GM18520 (cell line): ENCODE measurements at regions not wholly inside any gene's neighbourhood (a gene's known extent, or its start where the extent isn't known, plus 50 kb on each side); places are given as distances from the start of the nearest gene placed in this dataset.
"Not testable (repeated sequence)": the region's sequence is repeated elsewhere in the genome, so short reads cannot be mapped to it uniquely, and the experiment has no call there.

Experiments used
- ATAC-seq: cut with Tn5 transposase; IDR thresholded peaks from one replicate; pipeline ENCODE4 v1.9.1; 2021; ENCODE audit not compliant: unreplicated experiment

- ATAC-seq, result no peak
Observed at GRCh38 chrX:147468600-147468999, 443.1 kb upstream of the FMR1 start.

- ATAC-seq, result no peak
Observed at GRCh38 chrX:147476008-147476407, 435.7 kb upstream of the FMR1 start.

DNA sequence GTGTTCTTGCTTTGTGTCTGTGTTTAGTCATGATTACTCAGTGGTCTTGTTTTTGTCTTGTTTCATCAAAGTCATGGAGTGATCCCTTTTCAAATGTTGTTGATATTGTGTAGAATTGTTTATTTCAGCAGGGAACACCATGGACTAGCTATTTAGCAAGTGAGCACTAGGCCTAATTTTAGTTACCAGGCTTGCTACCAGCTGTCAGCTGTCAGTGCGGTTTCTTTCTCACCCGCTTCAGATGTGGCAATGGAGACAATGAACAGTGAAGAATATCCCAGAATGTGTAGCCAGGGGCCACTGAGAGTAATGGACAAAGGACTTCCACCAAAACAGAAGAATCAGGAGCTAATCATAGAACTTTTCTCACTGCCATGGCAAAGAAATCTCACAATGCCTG is 432.8 kb upstream of the FMR1 start:
- ATAC-seq, result no peak

- no peak for ATAC-seq
Observed at GRCh38 chrX:147485207-147485606, 426.5 kb upstream of the FMR1 start.

GRCh38 chrX:147494365-147494764 is 417.4 kb upstream of the FMR1 start:
- ATAC-seq, result no peak

DNA sequence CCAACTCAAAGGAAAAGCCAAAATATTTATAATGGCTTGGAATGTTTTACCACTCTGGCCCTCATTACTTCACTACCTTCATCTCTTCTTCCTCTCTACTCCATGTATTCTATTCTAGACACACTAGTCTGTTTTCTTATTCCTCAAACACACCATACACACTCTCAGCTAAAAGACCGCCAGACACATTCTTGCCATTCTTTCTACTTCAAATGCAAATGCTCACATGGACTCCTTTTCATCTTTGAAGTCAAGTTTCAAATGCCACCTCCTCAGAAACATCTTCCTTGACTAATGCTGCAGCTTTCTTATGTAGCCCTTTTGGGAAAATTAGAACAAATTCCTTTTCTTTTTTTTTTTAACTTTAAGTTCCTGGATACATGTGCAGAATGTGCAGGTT is 412.9 kb upstream of the FMR1 start:
- ATAC-seq, result no peak

DNA sequence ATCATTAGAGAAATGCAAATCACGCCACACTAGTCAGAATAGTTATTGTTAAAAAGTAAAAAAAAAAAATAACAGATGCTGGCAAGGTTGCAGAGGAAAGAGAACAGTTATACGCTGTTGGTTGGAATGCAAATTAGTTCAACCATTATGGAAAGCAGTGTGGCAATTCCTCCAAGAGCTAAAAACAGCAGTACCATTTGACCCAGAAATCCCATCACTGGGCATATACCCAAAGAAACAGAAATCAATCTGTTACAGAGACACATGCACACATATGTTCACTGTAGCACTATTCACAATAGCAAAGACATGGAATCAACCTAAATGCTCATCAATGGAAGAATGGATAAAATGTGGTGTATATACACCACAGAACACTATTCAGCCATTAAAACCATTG is 388.7 kb upstream of the FMR1 start:
- no peak for ATAC-seq

- ATAC-seq, result no peak
Observed at GRCh38 chrX:147533426-147533825, 378.3 kb upstream of the FMR1 start.

- no peak for ATAC-seq
Observed at GRCh38 chrX:147537172-147537571, 374.5 kb upstream of the FMR1 start.

- not testable (repeated sequence) for ATAC-seq
Observed at GRCh38 chrX:147548023-147548422, 363.7 kb upstream of the FMR1 start.

DNA sequence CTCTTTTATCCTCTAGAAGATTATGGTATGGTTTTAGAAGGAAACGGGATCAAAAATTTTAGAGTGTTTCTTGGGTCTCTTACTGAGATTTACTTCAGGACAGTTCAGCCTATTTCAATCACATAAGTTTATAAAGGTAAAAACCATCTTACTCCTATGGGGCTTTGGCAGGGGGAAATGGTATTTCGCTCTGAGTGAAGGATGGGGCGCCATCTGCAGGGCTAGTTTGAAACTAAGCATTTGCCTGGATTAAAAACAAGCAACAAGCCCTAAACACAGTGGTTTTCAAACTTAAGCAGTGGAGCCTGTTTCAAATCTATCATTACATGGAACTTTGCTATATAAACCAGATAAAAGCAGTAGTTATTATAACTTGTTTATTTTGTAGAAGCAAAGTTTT is 361.5 kb upstream of the FMR1 start:
- ATAC-seq, result no peak

- no peak for ATAC-seq
Observed at GRCh38 chrX:147559191-147559590, 352.5 kb upstream of the FMR1 start.

DNA sequence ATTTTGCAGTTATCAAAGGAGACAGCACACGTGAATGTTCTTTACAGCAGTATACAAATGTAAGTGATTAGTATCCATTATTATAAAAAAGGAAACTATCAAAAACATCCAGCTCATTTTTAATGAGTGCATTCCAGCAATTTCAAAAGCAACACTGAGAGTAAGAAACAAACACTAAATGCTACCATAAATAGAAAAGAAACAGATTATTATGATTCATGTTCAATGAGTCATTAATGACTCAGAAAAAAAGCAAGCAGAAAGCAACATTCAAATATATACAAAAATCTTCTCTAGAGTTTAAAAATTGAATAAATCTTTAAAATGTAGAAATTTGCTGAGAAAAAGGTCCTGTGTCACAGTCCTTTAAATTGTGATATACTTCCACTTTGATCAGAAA is 346.5 kb upstream of the FMR1 start:
- no peak for ATAC-seq

DNA sequence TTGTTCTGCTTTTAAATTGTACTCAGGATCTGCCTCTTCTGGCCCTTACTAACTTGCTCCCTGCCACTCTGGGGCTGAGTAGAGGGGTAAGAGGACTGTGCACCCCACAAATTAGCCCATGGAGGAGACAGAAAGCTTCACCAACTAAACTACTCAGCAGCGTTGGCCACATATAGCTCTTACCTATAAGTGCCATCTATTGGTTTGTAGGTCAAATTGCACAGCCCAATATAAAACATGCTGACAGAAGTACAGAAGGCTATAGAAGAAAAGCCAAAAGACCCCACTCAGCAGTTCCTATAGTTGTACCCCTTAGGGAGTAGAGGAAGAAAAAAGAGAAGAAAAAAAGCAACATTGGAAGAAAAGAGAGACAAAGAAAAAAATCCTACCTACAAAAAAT is 341.2 kb upstream of the FMR1 start:
- no peak for ATAC-seq

DNA sequence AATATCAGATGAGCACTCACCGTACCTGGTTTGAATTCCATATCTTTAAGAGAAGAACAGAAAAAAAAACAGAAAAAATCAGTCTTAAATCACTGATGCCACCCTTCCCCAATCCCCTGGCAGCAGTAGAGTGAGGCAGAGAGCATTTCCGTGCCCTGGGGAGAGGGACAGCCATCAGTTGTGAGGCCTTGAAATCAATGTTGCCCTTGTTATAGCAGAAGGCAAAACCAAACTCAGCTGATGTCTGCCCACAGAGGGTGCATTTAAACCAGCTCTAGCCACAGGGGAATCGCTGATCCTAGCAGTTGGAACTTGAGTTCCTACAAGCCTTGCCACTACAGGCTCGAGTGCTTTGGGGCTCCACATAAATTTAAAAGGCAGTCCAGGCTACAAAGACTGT is 338.5 kb upstream of the FMR1 start:
- ATAC-seq, result no peak

GRCh38 chrX:147602176-147602696 is 309.5 kb upstream of the FMR1 start:
- no peak for ATAC-seq

DNA sequence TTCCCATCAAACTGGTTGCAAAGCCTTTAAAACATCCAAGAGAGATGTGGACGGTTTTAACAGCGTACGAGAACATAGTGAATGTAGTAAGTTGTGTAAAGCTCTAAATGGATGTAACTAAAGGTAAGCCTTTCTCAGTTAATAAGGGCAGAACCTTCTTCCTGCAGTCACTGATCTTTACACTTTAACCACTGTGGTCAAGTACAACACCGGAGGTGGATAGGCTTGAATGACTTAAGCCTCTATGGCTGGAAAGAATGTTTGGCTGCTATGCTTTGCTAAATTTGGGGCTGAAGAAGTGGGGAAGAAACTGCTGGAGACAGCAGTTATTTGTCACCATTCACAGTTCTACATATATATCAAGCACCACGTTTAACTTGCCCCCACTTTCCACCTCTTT is 285.1 kb upstream of the FMR1 start:
- ATAC-seq, result no peak

DNA sequence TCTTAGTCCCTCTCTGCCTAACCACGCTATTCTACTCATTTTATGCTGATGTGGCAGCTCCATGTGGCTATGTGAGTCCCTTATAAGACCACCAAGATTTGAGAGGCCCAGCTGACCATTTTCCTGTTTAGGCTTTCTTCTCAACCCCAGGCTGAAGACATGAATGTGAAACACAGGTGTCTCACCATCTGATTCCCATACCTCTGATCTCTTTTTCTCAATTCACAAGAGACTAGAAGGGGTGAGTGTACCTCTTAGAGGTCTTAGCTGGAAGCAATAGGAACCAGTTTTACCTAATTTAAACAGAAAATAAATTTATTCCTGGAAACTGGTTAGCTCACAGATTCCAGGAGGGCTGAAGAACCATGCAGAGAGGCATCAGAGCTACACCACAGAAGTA is 276.5 kb upstream of the FMR1 start:
- no peak for ATAC-seq

DNA sequence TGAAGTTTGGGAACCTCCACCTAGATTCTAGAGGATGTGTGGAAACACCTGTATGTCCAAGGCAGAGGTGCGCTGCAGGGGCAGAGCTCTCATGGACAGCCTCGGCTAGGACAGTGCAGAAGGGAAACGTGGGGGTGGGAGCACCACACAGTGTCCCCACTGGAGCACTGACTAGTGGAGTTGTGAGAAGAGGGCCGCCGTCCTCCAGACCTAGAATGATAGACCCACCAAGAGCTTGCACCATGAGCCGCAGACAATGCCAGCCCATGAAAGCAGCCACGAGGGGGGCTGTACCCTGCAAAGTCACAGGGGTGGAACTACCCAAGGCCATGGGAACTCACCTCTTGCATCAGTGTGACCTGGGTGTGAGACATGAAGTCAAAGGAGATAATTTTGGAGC is 274.5 kb upstream of the FMR1 start:
- ATAC-seq, result no peak

- no peak for ATAC-seq
Observed at GRCh38 chrX:147646949-147647723, 264.6 kb upstream of the FMR1 start.

DNA sequence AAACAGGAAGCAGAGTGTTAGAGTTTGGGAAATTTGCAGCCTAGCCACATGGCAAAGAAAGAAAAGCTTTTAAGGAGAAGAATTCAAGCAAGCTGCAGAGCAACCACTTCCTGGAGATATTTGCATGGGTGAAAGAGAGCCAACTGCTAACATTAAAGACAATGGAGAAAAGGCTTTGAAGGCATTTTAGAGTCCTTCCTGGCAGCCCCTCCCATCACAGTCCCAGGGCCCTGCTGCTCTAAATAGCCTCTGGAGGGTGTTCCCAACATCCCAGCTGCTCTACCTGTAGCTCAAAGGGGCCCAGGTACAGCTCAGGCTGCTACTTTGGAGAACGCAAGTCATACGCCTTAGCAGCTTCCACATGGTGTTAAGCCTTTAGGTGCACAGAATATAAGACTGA is 235.9 kb upstream of the FMR1 start:
- no peak for ATAC-seq

DNA sequence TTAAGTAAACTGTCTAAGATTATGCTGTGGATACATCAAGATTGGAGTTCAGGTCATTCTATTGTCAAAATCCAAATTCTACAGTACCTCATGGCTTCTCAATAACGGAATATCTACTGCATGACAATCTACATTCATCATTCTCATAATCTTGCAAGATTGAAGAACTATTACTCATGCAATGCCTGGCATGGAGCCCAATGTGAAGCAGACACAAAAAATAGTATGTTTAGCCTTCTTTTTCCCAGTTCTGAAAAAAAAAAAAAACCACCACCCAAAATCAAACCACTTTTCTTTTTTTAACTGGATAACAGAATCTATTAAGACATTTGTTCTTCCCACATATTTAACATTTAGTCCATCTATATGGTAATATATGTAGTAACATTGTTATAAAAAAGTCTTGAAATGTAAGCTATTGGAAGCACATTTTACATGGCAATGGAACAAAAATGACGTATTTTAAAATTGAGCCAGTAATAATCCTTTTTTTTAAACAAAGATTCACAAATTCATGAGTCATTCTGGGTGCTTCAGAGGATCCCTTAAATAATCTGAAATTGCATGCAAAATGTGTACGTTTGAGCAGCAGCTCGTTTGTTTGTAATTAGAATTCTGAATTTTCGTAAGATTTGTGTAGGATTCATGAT is 232.2 kb upstream of the FMR1 start:
- ATAC-seq, result no peak

DNA sequence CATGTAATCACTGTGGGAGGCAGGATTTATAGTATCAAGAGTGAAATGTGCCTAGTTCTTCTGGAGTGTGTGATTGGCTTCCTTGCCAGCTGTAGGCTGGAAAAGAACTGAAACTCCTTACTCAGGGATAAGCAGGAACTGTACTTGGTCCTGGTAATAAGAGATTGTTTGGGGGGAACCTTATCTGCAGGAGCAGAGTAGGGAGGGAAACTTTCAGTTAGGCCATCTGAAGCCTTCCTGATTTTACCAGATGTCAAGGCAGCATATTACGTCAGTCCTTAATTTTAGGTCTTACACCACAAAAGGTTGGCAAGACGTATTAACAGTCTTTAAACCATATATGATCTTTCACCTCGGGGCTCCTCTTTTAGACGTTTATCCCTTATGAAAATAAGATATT is 231.5 kb upstream of the FMR1 start:
- no peak for ATAC-seq
